ENCODE measurements at regions not wholly inside any gene's neighbourhood (a gene's known extent, or its start where the extent isn't known, plus 50 kb on each side); places are given as distances from the start of the nearest gene placed in this dataset.

- no peak for TF ChIP-seq ZNF740 (CRISPR knock-in tag; IDR thresholded peaks at IDR 0.05)
- no peak for TF ChIP-seq ZNF740 (tag; IDR thresholded peaks at IDR 0.05)
Measured at GRCh38 chr15:35690089-35690488, 144.1 kb upstream of the DPH6 start (continued).

GRCh38 chr15:35690698-35691116 lies 144.7 kb upstream of the DPH6 start:
- Histone ChIP-seq H3K4me2 (ENCODE audit: insufficient read depth, low read length) (no peak overlapping the region), H4K20me1 (replicated peaks; ENCODE audit: control insufficient read depth, insufficient read depth, low read length) (no peaks in the 10 kb centered on the region), H3K27me3 (ENCODE audit: control insufficient read depth in 2 of 2, insufficient read depth in 2 of 2, low read length in 2 of 2) (no peaks in the 10 kb centered on the region), H3K9ac (ENCODE audit: insufficient read depth in 1 of 2, low read depth in 2 of 2, low read length in 2 of 2) (no peak overlapping the region), H3K4me1 (replicated peaks in 1 of 2; ENCODE audit: control insufficient read depth in 2 of 2, insufficient read depth in 2 of 2, low read length in 2 of 2) (peaks cover 0 to 15% of the 10 kb centered on the region in 2 experiments; a peak in 3 of 5 replicates), H3K36me3 (ENCODE audit: control insufficient read depth, insufficient read depth, low read length) (no peaks in the 10 kb centered on the region), H2AFZ (ENCODE audit: low read depth, low read length) (no peak overlapping the region), H3K9me1 (ENCODE audit: control insufficient read depth, insufficient read depth, low read length) (no peaks in the 10 kb centered on the region), H3K4me3 (no peak overlapping the region), H3K79me2 (ENCODE audit: control insufficient read depth, insufficient read depth, low read length) (no peaks in the 10 kb centered on the region), H3K27ac (ENCODE audit: extremely low read depth, low read depth, low read length) (peak overlapping the region; percentile 16; the same call in 1 of the 3 replicates), H3K9me3 (replicated peaks; ENCODE audit: control insufficient read depth, insufficient read depth, low read depth, low read length) (no peaks in the 10 kb centered on the region)
- 7% methylated on average over 1 of the region's 1 CpG for WGBS (ENCODE audit: insufficient coverage, low coverage, missing lambda C conversion rate)
- in situ Hi-C loops (cut with MboI) (no loop called here), intact Hi-C loops (cut with micrococcal nuclease) (no loop called here)
- peak in 2 of 4 experiments; percentile 30 to 40 for DNase-seq (ENCODE audit: extremely low read depth in 1 of 4, low spot score in 3 of 4)
- FAIRE-seq, result peak; percentile 57
- ATAC-seq, result peak; percentile 56
- CTCF ChIA-PET (ENCODE audit: low intra/inter-chr PET ratio), result no interaction called here
- BruUV-seq (replicated peaks), result no TSS peak
- POLR2A ChIA-PET, result interaction anchor here (1.2 kb wide), 1 partner anchor 14 kb away, joined by 3 read pairs; no protein-coding TSS in a partner anchor
- TF ChIP-seq ZMIZ1 (IDR thresholded peaks at IDR 0.05; ENCODE audit: low read depth in 2 of 2, low read length in 2 of 2) (no peak), POLR2AphosphoS5 (IDR thresholded peaks at IDR 0.05; ENCODE audit: control insufficient read depth, insufficient read depth, low read depth, low read length) (no peak), NCOA4 (IDR thresholded peaks at IDR 0.05; ENCODE audit: partially characterized antibody) (no peak), SOX6 (IDR thresholded peaks at IDR 0.05) (no peak), LEF1 (IDR thresholded peaks at IDR 0.05) (no peak), MCM5 (IDR thresholded peaks at IDR 0.05; ENCODE audit: low read depth) (no peak), ZNF384 (IDR thresholded peaks at IDR 0.05; ENCODE audit: low read depth, low read length) (peak; percentile 91), ID3 (CRISPR knock-in tag; IDR thresholded peaks at IDR 0.05) (no peak), ID3 (tag; IDR thresholded peaks at IDR 0.05) (no peak), SRSF3 (IDR thresholded peaks at IDR 0.05; ENCODE audit: insufficient read depth, low read length) (no peak), SMARCA4 (IDR thresholded peaks at IDR 0.05) (peak; percentile 21; the same call in 1 of the 2 replicates), NFIC (IDR thresholded peaks at IDR 0.05) (no peak), ZNF696 (CRISPR knock-in tag; conservative IDR thresholded peaks at IDR 0.05) (no peak), PYGO2 (tag; IDR thresholded peaks at IDR 0.05) (no peak), HNRNPUL1 (IDR thresholded peaks at IDR 0.05; ENCODE audit: low read length) (no peak), BHLHE40 (IDR thresholded peaks at IDR 0.05; ENCODE audit: low read length) (no peak), C11orf30 (IDR thresholded peaks at IDR 0.05; ENCODE audit: low read depth) (peak; percentile 31; the same call in 1 of the 2 replicates), SNRNP70 (optimal IDR thresholded peaks at IDR 0.05; ENCODE audit: low read depth, low read length) (no peak)
